ENCODE measurements at regions not wholly inside any gene's neighbourhood (a gene's known extent, or its start where the extent isn't known, plus 50 kb on each side); places are given as distances from the start of the nearest gene placed in this dataset.

DNA sequence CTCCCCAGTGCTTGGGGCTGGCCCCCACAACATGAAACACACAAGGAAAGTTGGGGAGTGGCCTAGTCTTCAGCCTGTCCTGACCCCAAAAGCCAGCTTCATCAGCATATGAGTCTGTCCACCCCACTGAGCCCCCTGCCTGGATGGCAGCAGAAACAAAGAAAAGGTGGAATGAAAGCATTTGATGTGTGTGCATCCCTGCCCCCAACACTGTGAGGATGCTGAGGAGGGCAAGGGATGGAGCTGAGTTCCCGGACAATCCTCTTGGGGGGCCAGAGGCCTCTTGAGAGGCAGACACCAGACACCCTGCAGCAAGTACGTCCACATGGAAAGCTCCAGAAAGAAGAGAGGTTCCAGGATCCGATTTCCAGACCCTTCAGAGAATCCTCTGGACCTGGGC lies 113.5 kb upstream of the PPP1R26 start:
- Histone ChIP-seq H3K36me3 (replicated peaks in 1 of 2; ENCODE audit: control extremely low read depth in 1 of 2, control insufficient read depth in 1 of 2, extremely low read depth in 1 of 2, insufficient read depth in 2 of 2, low read length in 1 of 2) (no peaks in the 10 kb centered on the region), H2AFZ (ENCODE audit: insufficient read depth, low read depth, low read length, poor library complexity, severe bottlenecking) (no peak overlapping the region), H3K4me3 (ENCODE audit: control extremely low read depth in 1 of 5, extremely low read depth in 1 of 5, insufficient read depth in 1 of 5, low read depth in 2 of 5, low read length in 4 of 5) (no peak overlapping the region), H4K20me1 (ENCODE audit: control insufficient read depth, insufficient read depth, low read length, poor library complexity, severe bottlenecking) (no peaks in the 10 kb centered on the region), H3K27ac (ENCODE audit: low read length in 2 of 2) (no peak overlapping the region), H3K4me2 (replicated peaks; ENCODE audit: low read depth, low read length, poor library complexity, severe bottlenecking) (no peak overlapping the region), H3K9ac (ENCODE audit: low read length) (no peak overlapping the region), H3K79me2 (ENCODE audit: control insufficient read depth, insufficient read depth, low read length) (no peaks in the 10 kb centered on the region), H3K9me3 (ENCODE audit: control extremely low read depth in 1 of 3, control insufficient read depth in 2 of 3, insufficient read depth in 1 of 3, low read length in 2 of 3) (peaks cover 0 to 12% (median 0%) of the 10 kb centered on the region in 3 donors), H3K27me3 (replicated peaks in 1 of 4; ENCODE audit: control extremely low read depth in 1 of 4, control insufficient read depth in 3 of 4, insufficient read depth in 4 of 4, low read length in 3 of 4) (peaks cover 0 to 3% (median 0%) of the 10 kb centered on the region in 4 experiments), H3K4me1 (ENCODE audit: control insufficient read depth in 2 of 2, insufficient read depth in 2 of 2, low read length in 2 of 2) (no peaks in the 10 kb centered on the region)
- Mint-ChIP-seq H3K27ac (no peak overlapping the region), H3K4me3 (no peak overlapping the region), H3K9me3 (ENCODE audit: insufficient read depth) (peaks cover 3% of the 10 kb centered on the region), H3K4me1 (no peaks in the 10 kb centered on the region), H3K27me3 (no peaks in the 10 kb centered on the region)
- DNase-seq (no peak), ATAC-seq (ENCODE audit: low read depth) (no peak)
- TF ChIP-seq, protein P1, sequence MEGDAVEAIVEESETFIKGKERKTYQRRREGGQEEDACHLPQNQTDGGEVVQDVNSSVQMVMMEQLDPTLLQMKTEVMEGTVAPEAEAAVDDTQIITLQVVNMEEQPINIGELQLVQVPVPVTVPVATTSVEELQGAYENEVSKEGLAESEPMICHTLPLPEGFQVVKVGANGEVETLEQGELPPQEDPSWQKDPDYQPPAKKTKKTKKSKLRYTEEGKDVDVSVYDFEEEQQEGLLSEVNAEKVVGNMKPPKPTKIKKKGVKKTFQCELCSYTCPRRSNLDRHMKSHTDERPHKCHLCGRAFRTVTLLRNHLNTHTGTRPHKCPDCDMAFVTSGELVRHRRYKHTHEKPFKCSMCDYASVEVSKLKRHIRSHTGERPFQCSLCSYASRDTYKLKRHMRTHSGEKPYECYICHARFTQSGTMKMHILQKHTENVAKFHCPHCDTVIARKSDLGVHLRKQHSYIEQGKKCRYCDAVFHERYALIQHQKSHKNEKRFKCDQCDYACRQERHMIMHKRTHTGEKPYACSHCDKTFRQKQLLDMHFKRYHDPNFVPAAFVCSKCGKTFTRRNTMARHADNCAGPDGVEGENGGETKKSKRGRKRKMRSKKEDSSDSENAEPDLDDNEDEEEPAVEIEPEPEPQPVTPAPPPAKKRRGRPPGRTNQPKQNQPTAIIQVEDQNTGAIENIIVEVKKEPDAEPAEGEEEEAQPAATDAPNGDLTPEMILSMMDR (IDR thresholded peaks at IDR 0.05), result no peak
- no peak for TF ChIP-seq EZH2 (IDR thresholded peaks at IDR 0.05; ENCODE audit: borderline replicate concordance, insufficient read depth, low read depth, low read length, poor library complexity, severe bottlenecking)
- intact Hi-C loops (cut with micrococcal nuclease), result no loop called here
- POLR2A ChIA-PET, result no interaction called here
- WGBS (ENCODE audit: insufficient coverage), result 59% methylated on average over 3 of the region's 3 CpGs
- CTCF ChIA-PET, result no interaction called here

DNA sequence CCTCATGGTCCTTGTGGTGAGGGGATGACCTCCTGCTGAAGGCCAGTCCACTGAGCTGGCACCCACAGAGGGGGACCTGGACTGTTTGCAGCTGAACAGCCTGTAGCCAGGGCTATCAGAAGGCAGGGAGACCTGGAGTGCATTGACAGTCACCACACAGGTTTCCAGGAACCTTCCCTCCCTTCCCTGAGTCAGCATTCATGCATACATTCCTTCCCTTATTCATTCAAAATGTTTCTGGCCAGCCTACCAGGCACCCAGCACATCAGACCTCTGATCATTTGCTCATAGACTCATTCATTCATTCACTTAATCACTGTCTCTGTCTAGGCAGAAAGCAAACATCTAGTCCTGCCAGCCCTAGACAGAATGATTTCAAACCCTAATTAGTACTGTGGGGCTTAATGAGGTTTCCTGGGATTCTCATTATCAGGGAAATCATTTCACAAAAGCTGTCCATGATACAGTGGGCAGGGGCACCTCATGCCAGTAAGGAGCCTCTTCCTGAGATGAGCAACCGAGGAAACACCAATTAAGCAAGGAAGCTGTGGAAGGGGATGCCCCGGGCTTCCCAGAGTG lies 110.1 kb upstream of the PPP1R26 start:
- Histone ChIP-seq H3K27ac (ENCODE audit: low read length in 2 of 2) (no peak overlapping the region), H4K20me1 (ENCODE audit: control insufficient read depth, insufficient read depth, low read length, poor library complexity, severe bottlenecking) (no peaks in the 10 kb centered on the region), H3K79me2 (ENCODE audit: control insufficient read depth, insufficient read depth, low read length) (no peaks in the 10 kb centered on the region), H3K9me3 (ENCODE audit: control extremely low read depth in 1 of 3, control insufficient read depth in 2 of 3, insufficient read depth in 1 of 3, low read length in 2 of 3) (no peaks in the 10 kb centered on the region), H3K27me3 (replicated peaks in 1 of 4; ENCODE audit: control extremely low read depth in 1 of 4, control insufficient read depth in 3 of 4, insufficient read depth in 4 of 4, low read length in 3 of 4) (no peaks in the 10 kb centered on the region), H3K4me3 (ENCODE audit: control extremely low read depth in 1 of 5, extremely low read depth in 1 of 5, insufficient read depth in 1 of 5, low read depth in 2 of 5, low read length in 4 of 5) (no peak overlapping the region), H3K4me1 (ENCODE audit: control insufficient read depth in 2 of 2, insufficient read depth in 2 of 2, low read length in 2 of 2) (no peaks in the 10 kb centered on the region), H3K36me3 (replicated peaks in 1 of 2; ENCODE audit: control extremely low read depth in 1 of 2, control insufficient read depth in 1 of 2, extremely low read depth in 1 of 2, insufficient read depth in 2 of 2, low read length in 1 of 2) (no peaks in the 10 kb centered on the region), H3K4me2 (replicated peaks; ENCODE audit: low read depth, low read length, poor library complexity, severe bottlenecking) (no peak overlapping the region), H3K9ac (ENCODE audit: low read length) (no peak overlapping the region), H2AFZ (ENCODE audit: insufficient read depth, low read depth, low read length, poor library complexity, severe bottlenecking) (no peak overlapping the region)
- peaks cover 3% of the 10 kb centered on the region for H3K27me3 Mint-ChIP-seq
- WGBS (ENCODE audit: insufficient coverage), result 63% methylated on average over 2 of the region's 2 CpGs
- CTCF ChIA-PET, result interaction anchor here (0.7 kb wide), 1 partner anchor 417 kb away, joined by 3 read pairs; no protein-coding TSS in a partner anchor
- H3K27ac Mint-ChIP-seq, result no peak overlapping the region
- POLR2A ChIA-PET, result no interaction called here
- ATAC-seq (ENCODE audit: low read depth) (no peak), DNase-seq (no peak)
- H3K4me3 Mint-ChIP-seq, result no peak overlapping the region
- TF ChIP-seq EZH2 (IDR thresholded peaks at IDR 0.05; ENCODE audit: borderline replicate concordance, insufficient read depth, low read depth, low read length, poor library complexity, severe bottlenecking), result no peak
- TF ChIP-seq, protein P1 (IDR thresholded peaks at IDR 0.05), result no peak
- H3K9me3 Mint-ChIP-seq (ENCODE audit: insufficient read depth), result no peaks in the 10 kb centered on the region
- H3K4me1 Mint-ChIP-seq, result no peaks in the 10 kb centered on the region
- intact Hi-C loops (cut with micrococcal nuclease), result no loop called here
